ENCODE measurements at regions not wholly inside any gene's neighbourhood (a gene's known extent, or its start where the extent isn't known, plus 50 kb on each side); places are given as distances from the start of the nearest gene placed in this dataset.

DNA sequence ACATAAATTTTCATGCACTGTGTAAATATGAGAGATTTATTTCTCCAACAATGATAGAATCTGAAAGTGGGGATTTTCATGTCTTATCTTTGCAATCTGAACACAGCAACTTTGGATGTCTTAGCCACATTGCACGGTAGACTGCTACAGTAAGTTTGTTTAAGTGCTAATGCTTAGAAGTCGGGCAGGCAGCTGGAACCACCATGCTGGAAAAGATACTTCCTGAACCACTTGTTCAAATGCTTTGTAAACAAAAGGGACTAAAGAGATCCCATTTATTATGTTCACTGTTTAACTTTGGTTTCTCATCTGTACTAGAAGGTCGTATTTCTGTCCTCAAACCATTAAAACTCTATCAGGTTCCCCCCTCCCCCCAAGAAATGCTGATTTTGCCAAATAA is 555.9 kb upstream of the DIPK2B start:
- Histone ChIP-seq H3K9ac (no peak overlapping the region), H4K20me1 (ENCODE audit: low read depth) (no peaks in the 10 kb centered on the region), H3K4me2 (no peak overlapping the region), H3K9me3 (ENCODE audit: low read depth) (no peaks in the 10 kb centered on the region), H3K27me3 (no peaks in the 10 kb centered on the region), H3K27ac (no peak overlapping the region), H3K36me3 (no peaks in the 10 kb centered on the region), H3K4me1 (no peaks in the 10 kb centered on the region), H3F3A (ENCODE audit: low read depth) (no peaks in the 10 kb centered on the region), H3K4me3 (no peak overlapping the region), H2AFZ (replicated peaks) (no peak overlapping the region), H3K79me2 (ENCODE audit: low read depth) (peaks cover 52% of the 10 kb centered on the region)
- Mint-ChIP-seq H3K4me3 (no peak overlapping the region), H3K4me1 (no peaks in the 10 kb centered on the region), H3K27me3 (ENCODE audit: insufficient read depth, low read depth) (no peaks in the 10 kb centered on the region), H3K9me3 (no peaks in the 10 kb centered on the region), H3K27ac (no peak overlapping the region), H3K36me3 (peaks cover 2% of the 10 kb centered on the region)
- TF ChIP-seq EZH2 (IDR thresholded peaks at IDR 0.05) (no peak), EZH2phosphoT487 (IDR thresholded peaks at IDR 0.05) (no peak)
- TF ChIP-seq, protein P1, sequence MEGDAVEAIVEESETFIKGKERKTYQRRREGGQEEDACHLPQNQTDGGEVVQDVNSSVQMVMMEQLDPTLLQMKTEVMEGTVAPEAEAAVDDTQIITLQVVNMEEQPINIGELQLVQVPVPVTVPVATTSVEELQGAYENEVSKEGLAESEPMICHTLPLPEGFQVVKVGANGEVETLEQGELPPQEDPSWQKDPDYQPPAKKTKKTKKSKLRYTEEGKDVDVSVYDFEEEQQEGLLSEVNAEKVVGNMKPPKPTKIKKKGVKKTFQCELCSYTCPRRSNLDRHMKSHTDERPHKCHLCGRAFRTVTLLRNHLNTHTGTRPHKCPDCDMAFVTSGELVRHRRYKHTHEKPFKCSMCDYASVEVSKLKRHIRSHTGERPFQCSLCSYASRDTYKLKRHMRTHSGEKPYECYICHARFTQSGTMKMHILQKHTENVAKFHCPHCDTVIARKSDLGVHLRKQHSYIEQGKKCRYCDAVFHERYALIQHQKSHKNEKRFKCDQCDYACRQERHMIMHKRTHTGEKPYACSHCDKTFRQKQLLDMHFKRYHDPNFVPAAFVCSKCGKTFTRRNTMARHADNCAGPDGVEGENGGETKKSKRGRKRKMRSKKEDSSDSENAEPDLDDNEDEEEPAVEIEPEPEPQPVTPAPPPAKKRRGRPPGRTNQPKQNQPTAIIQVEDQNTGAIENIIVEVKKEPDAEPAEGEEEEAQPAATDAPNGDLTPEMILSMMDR (IDR thresholded peaks at IDR 0.05) = no peak
- no peak for DNase-seq (ENCODE audit: low spot score)

DNA sequence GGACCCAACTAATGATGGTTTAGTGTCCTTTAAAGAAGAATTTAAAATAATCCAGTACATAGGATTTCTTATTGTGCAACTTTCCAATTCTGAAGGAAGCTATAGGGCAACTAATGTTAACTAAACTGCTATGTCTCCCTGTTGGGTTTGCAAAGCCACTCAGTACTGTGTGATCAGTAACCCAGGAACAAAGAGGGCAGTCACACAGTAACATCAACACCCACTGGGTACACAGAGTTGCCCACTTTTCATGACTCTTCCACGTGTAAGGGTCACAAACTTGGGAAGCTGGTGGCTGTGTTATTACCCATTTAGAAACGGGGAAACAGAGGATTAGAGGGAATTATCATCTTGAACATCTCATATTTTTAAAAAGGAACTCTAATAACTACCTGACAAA is 555.0 kb upstream of the DIPK2B start:
- Histone ChIP-seq H3K9me3 (ENCODE audit: low read depth) (no peaks in the 10 kb centered on the region), H2AFZ (replicated peaks) (no peak overlapping the region), H3K9ac (no peak overlapping the region), H3K4me2 (no peak overlapping the region), H4K20me1 (ENCODE audit: low read depth) (no peaks in the 10 kb centered on the region), H3K4me1 (no peaks in the 10 kb centered on the region), H3K4me3 (no peak overlapping the region), H3K79me2 (ENCODE audit: low read depth) (peaks cover 58% of the 10 kb centered on the region), H3K36me3 (no peaks in the 10 kb centered on the region), H3K27me3 (no peaks in the 10 kb centered on the region), H3K27ac (no peak overlapping the region), H3F3A (ENCODE audit: low read depth) (no peaks in the 10 kb centered on the region)
- H3K27ac Mint-ChIP-seq = no peak overlapping the region
- H3K9me3 Mint-ChIP-seq = no peaks in the 10 kb centered on the region
- no peak for DNase-seq (ENCODE audit: low spot score)
- H3K36me3 Mint-ChIP-seq = peaks cover 2% of the 10 kb centered on the region
- TF ChIP-seq EZH2 (IDR thresholded peaks at IDR 0.05) (no peak), EZH2phosphoT487 (IDR thresholded peaks at IDR 0.05) (no peak)
- TF ChIP-seq, protein P1 (IDR thresholded peaks at IDR 0.05) = no peak
- no peak overlapping the region for H3K4me3 Mint-ChIP-seq
- no peaks in the 10 kb centered on the region for H3K4me1 Mint-ChIP-seq
- no peaks in the 10 kb centered on the region for H3K27me3 Mint-ChIP-seq (ENCODE audit: insufficient read depth, low read depth)

DNA sequence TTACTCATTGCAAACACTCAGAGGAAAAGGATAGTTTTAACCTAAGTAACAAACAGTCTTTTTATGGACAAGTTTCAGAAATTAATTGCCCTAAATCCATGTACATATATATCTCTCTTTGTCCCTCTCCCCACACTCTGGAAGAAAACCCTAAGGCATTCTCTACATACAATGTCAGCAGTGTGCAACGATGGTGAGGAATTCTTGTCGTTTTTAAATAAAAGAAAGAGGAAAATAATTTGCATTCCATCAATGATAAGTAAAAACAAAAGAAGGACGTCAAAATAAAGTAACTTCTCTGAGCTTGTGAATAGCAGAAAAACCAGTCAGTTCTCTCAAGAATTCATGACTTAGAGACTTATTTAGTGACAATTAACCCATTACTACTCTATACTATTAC is 550.5 kb upstream of the DIPK2B start:
- peaks cover 2% of the 10 kb centered on the region for H3K4me1 Mint-ChIP-seq
- no peaks in the 10 kb centered on the region for H3K27me3 Mint-ChIP-seq (ENCODE audit: insufficient read depth, low read depth)
- no peak overlapping the region for H3K9ac ChIP-seq
- peaks cover 33% of the 10 kb centered on the region for H3K79me2 ChIP-seq (ENCODE audit: low read depth)
- H3K4me2 ChIP-seq = no peak overlapping the region
- no peaks in the 10 kb centered on the region for H3K4me1 ChIP-seq
- H2AFZ ChIP-seq (replicated peaks) = no peak overlapping the region
- H3F3A ChIP-seq (ENCODE audit: low read depth) = no peaks in the 10 kb centered on the region
- H3K36me3 ChIP-seq = no peaks in the 10 kb centered on the region
- H3K36me3 Mint-ChIP-seq = peaks cover 3% of the 10 kb centered on the region
- H4K20me1 ChIP-seq (ENCODE audit: low read depth) = no peaks in the 10 kb centered on the region
- no peak overlapping the region for H3K27ac Mint-ChIP-seq
- no peak overlapping the region for H3K4me3 Mint-ChIP-seq
- H3K27ac ChIP-seq = no peak overlapping the region
- H3K9me3 Mint-ChIP-seq = no peaks in the 10 kb centered on the region
- H3K4me3 ChIP-seq = no peak overlapping the region
- no peak for DNase-seq (ENCODE audit: low spot score)
- H3K9me3 ChIP-seq (ENCODE audit: low read depth) = no peaks in the 10 kb centered on the region
- H3K27me3 ChIP-seq = no peaks in the 10 kb centered on the region
- TF ChIP-seq, protein P1 (IDR thresholded peaks at IDR 0.05) = no peak
- TF ChIP-seq EZH2 (IDR thresholded peaks at IDR 0.05) = no peak
- TF ChIP-seq EZH2phosphoT487 (IDR thresholded peaks at IDR 0.05) = no peak

Measured in neural progenitor cell (in vitro differentiated cells).